Keratinocyte (primary cell): ENCODE measurements at regions not wholly inside any gene's neighbourhood (a gene's known extent, or its start where the extent isn't known, plus 50 kb on each side); places are given as distances from the start of the nearest gene placed in this dataset.

Source experiments
- CTCF ChIP-seq, 3 experiments: IDR thresholded peaks in 1 of 3; conservative IDR thresholded peaks in 1 of 3; optimal IDR thresholded peaks in 1 of 3; 2 replicates in 2 of 3; 3 replicates in 1 of 3; pipeline versions ENCODE3 to v1.5.1; 2011; ENCODE audit warnings: low read length in 3 of 3, mild to moderate bottlenecking in 3 of 3, moderate library complexity in 2 of 3, control low read depth in 1 of 3, inconsistent platforms in 1 of 3; ENCODE audit not compliant: insufficient read depth in 2 of 3; ENCODE audit errors: extremely low read depth in 1 of 3
- EZH2 ChIP-seq: IDR thresholded peaks from one replicate; pipeline ENCODE4 v1.6.1; 2012; ENCODE audit warnings: inconsistent platforms, mild to moderate bottlenecking, low read length, moderate library complexity

- no peak for TF ChIP-seq CTCF (optimal IDR thresholded peaks at IDR 0.05 in 1 of 3, IDR thresholded peaks at IDR 0.05 in 1 of 3, conservative IDR thresholded peaks at IDR 0.05 in 1 of 3; ENCODE audit: extremely low read depth in 1 of 3, insufficient read depth in 2 of 3, low read length in 3 of 3)
- no peak for TF ChIP-seq EZH2
Measured at GRCh38 chr7:41239596-41239995, 463.3 kb downstream of the INHBA start.
